Occipital lobe (tissue), 1 donor: ENCODE measurements at regions not wholly inside any gene's neighbourhood (a gene's known extent, or its start where the extent isn't known, plus 50 kb on each side); places are given as distances from the start of the nearest gene placed in this dataset.

ENCODE experiments used
- DNase-seq: peaks from one replicate; lab custom pipeline; 2025; lab: John Stamatoyannopoulos, UW

DNA sequence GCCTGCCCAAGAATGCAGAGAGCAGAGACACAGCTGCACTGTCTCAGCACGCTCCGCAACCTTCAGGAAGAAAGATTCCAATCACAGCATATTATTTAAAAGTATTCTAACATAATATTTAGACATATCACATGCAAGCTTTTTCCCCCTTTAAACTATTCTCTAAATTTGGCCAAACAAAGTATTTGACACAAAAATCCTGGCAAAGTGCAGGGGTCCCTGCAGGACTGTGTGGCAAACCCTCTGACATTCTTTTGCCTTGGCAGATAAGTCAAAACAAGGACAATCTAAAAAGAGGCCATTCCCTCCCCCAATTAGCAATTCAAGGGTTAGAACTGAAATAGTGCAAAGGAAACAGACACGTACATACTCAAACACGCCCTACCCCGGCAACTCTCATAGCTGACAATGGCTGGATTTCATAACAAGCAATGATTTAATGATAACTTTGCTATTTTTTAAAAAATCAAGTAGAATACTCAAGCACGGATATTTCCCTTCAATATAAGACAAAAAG is 225.3 kb downstream of the MRPL39 start:
- DNase-seq, result no peak

DNA sequence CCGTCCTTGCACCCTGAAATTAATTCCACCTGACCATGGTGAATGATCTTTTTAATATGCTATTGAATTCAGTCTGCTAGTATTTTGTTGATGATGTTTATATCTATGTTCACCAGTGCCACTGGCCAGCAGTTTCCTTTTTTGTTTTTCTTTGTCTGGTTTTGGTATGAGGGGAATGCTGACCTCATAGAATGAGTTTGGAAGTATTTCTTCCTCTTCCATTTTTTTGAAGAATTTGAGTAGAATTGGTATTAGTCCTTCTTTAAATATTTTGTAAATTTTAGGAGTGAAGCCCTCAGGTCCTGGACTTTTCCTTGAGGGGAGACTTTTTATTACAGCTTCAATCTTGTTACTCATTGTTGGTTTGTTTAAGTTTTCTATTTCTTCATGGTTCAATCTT is 231.6 kb downstream of the MRPL39 start:
- no peak for DNase-seq

GRCh38 chr21:25373126-25374082 is 233.9 kb downstream of the MRPL39 start:
- no peak for DNase-seq

GRCh38 chr21:25371841-25372425 is 235.3 kb downstream of the MRPL39 start:
- DNase-seq, result no peak

- DNase-seq, result no peak
Measured at GRCh38 chr21:25370311-25370744, 237.0 kb downstream of the MRPL39 start.

GRCh38 chr21:25369524-25370300 is 237.6 kb downstream of the MRPL39 start:
- no peak for DNase-seq

GRCh38 chr21:25368531-25368930 is 238.8 kb downstream of the MRPL39 start:
- no peak for DNase-seq

GRCh38 chr21:25366116-25366515 is 241.2 kb downstream of the MRPL39 start:
- no peak for DNase-seq

DNA sequence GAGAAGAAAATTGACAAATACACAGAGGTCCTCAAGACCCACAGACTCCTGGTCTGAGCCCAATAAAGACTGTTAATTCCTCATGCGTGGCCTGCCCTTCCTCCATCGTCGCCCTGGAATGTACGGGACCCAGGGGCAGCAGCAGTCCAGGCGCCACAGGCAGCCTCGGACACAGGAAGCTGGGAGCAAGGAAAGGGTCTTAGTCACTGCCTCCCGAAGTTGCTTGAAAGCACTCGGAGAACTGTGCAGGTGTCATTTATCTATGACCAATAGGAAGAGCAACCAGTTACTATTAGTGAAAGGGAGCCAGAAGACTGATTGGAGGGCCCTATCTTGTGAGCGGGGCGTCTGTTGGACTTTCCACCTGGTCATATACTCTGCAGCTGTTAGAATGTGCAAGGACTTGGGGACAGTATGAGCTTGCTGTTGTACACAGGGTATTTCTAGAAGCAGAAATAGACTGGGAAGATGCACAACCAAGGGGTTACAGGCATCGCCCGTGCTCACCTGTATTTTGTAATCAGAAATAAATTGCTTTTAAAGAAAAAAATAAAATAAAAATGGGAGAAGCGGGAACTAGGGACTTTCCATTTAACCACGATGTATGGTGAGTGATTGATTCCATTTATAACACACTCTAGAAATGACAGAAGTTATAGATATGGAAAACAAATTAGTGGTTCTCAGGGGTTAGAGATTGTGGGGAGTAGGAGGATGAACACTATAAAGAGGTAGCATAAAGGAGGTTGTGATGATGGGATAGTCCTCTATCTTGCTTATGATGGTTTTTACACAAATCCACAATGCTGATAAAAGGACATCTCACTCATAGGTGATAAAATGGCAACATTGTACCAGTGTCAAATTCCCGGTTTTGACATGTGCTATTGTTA is 244.7 kb downstream of the MRPL39 start:
- DNase-seq, result no peak

DNA sequence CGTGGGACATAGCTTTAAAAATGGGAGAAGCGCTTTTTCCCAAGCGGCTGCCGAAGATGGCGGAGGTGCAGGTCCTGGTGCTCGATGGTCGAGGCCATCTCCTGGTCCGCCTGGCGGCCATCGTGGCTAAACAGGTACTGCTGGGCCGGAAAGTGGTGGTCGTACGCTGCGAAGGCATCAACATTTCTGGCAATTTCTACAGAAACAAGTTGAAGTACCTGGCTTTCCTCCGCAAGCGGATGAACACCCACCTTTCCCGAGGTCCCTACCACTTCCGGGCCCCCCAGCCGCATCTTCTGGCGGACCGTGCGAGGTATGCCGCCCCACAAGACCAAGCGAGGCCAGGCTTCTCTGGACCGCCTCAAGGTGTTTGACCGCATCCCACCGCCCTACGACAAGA is 245.5 kb downstream of the MRPL39 start:
- no peak for DNase-seq

DNA sequence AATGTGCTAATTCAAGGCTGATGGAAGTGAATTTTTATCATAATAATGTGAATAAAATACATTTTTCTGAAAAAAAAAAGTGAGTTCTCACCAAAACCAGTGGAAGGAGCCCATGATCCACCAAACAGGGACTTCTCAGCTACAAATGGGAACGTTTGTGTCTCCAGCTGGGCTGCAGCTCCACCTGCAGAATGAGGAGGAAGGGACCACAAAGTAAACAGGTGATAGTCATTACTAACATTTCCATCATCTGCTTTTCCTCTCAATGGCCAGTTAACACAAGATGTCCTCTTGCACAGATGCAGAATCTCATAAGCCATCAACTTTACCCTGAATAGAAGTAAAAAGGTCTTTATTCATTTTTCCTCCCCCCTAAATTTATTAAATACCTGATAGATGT is 246.2 kb downstream of the MRPL39 start:
- DNase-seq, result no peak

- DNase-seq, result no peak
Measured at GRCh38 chr21:25360593-25360992, 246.7 kb downstream of the MRPL39 start.

GRCh38 chr21:25359724-25360123 is 247.6 kb downstream of the MRPL39 start:
- no peak for DNase-seq

DNA sequence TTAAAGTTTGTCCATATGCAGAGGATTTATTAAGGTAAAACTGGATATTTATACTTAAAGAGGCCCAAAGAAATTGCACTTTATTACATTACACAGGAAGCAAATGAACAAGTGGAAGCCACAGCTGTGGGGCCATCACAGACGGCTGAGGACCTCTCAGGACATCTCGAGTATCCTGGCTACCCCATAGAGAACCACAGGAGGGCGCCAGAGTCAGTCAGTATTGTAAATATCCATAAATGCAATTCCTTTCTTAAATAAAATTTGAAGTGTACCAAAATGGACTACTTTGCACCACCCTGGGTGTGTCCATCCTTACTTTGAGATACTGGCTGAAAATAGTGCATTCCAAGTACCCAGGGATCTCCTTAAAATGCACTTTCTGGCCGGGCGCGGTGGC is 257.2 kb downstream of the MRPL39 start:
- DNase-seq, result no peak

DNA sequence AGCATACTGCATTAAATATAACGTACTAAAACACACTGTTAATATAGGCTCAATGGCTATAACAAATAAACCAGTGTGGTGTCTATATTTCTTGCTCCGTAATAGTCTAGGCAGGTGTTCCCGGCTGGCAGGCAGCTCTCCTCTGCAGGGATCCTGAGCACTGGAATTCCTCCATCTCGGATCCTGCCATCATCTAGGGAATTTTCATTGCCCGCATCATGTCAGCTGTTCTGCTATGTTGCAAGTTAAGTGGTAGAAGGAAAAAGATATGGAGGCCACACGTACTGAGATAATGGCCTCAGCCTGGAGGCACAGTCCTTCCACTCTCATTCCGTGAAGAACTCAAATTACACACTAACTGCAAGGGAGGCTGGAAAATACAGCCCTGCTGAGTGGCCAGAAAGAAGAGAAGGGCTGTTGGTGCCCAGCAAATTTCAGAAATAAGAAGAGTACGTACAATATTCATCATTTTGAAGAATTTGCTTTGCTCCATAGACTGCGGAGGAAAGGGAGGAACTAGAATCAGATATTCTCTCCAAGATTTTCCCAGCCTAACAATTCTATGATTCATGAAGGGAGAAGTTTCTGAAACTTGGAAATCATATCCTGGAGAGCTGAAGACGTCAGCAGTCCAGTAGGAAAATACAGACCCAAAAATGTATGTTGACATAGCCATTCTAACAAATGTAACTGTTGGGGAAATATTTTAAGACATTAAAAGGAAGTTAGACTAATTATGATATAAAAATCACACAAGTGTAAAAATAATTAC is 263.3 kb downstream of the MRPL39 start:
- DNase-seq, result no peak

DNA sequence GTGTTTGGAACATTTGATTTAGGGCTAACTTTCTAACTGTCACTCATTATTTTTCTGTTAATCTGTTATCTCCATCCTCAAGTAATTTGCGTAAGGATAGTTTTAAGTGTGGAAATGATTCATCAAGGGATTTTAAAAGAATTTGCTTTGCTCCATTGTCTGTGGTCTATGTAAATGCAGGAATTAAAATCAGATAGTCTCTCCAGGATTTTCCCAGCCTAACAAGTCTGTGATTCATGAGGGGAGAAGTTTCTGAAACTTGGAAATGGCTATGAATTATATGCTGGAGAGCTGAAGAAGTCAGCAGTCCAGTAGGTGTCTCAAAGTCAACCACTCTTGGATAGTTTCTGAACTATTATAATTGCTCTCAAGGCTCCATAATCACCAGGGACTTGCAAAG is 264.5 kb downstream of the MRPL39 start:
- no peak for DNase-seq

DNA sequence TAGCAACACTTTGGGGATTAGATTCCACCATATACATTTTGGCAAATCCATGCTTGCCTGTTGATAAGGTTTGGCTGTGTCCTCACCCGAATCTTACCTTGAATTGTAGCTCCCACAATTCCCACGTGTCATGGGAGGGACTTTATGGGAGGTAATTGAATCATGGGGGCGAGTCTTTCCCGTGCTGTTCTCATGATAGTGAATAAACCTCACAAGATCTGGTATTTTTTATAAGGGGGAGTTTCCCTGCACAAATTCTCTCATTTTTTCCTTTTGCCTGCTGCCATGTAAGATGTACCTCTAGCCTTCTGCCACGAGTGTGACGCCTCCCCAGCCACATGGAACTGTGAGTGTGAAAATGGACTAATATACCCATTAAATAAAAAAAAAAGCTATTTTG is 265.3 kb downstream of the MRPL39 start:
- no peak for DNase-seq

GRCh38 chr21:25338415-25338814 is 268.9 kb downstream of the MRPL39 start:
- DNase-seq, result no peak

DNA sequence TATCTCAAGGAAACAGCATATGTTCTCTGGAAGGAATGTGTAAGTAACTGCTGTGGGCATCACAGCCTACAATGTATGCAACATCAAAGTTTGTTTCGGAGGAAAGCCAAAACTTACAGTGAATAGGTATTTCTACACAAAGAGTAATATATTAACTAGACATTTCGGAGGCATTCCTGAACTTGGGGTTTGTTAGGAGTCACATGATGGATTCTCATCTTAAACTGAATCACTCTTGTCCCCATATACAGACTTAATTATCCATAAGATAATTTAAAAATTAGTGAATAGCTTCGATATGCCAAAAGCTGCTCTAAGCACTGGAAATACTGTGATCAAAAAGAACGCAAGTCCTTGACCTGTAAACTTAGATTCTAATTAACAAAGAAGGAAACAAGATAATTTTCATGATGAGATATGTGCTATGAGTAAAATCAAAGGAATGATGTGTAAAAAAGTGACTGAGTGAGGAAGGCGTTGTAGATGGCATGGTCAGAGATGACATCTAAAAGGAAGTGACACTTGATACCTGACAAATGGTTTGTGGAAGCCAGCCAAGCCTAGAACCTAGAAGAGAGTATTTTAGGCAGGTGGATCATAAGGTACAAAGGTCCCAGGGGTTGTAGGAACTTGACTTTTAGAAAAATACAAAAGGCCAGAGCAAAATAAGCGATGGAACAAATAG is 273.1 kb downstream of the MRPL39 start:
- DNase-seq, result no peak

DNA sequence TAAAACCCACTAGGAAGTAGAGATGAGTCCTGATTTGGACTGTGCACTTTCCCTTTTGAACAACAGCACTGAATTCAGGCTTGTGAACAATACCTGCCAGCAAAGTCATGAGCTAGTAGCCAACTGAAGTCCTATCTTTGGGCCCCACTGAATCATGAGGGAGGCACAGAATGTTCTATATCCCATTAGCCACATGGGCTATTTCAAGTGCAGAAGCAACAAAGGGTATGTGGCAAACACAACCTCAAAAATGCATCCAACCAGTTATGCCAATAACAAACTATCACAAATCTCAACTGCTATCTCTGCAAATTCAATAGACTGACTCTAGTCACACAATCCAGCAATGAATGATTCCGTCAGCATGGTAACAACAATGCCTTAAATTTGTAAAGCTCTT is 276.0 kb downstream of the MRPL39 start:
- no peak for DNase-seq
